ENCODE measurements at regions not wholly inside any gene's neighbourhood (a gene's known extent, or its start where the extent isn't known, plus 50 kb on each side); places are given as distances from the start of the nearest gene placed in this dataset.

DNA sequence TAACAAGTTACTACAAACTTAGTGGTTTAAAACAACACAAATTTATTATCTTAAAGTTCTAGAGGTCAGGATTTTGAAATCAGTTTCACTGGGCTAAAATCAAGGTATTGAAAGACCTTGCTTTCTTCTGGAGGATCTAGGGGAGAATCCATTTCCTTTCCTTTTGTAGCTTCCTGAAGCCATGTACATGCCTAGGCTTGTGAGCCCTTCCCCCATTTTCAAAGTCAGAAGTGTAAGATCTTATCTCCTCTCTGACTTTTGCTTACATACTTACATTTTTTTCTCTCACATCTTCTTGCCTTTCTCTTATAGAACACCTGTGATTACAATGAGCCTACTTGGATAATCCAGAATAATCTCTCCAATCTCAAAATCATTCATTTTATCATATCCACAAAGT is 78.7 kb upstream of the MBOAT2 start:
- DNase-seq (ENCODE audit: low spot score) (no peak), FAIRE-seq (no peak)

GRCh38 chr2:9081750-9082149 is 78.3 kb upstream of the MBOAT2 start:
- FAIRE-seq (no peak), DNase-seq (ENCODE audit: low spot score) (no peak)

GRCh38 chr2:9078405-9078804 is 74.9 kb upstream of the MBOAT2 start:
- no peak for FAIRE-seq
- DNase-seq (ENCODE audit: low spot score), result no peak

GRCh38 chr2:9077691-9078090 is 74.2 kb upstream of the MBOAT2 start:
- DNase-seq (ENCODE audit: low spot score) (no peak), FAIRE-seq (no peak)

GRCh38 chr2:9076755-9077154 is 73.3 kb upstream of the MBOAT2 start:
- no peak for DNase-seq (ENCODE audit: low spot score)
- FAIRE-seq, result no peak

DNA sequence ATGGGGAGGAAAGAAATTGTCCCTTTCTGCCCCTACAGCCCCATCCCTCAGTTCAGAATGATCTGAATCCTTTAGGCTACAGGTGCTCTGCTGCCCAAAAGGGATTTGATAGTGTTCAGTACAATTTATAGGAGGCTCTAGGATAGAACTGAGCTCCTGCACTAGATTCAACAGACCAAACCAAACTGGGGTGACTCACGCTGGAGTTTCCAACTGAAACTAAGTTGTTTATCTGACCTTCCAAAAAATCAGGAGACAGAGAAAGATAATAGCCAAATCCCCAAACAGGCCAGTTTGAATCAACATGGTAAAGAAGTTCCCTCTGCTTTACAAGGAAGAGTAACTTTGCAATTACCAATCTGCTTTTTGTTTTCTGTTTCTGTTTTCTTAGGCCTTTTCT is 72.7 kb upstream of the MBOAT2 start:
- FAIRE-seq (no peak), DNase-seq (ENCODE audit: low spot score) (no peak)

- FAIRE-seq, result no peak
- no peak for DNase-seq (ENCODE audit: low spot score)
These were observed 71.4 kb upstream of the MBOAT2 start for GRCh38 chr2:9074930-9075329.

- DNase-seq (ENCODE audit: low spot score), result no peak
- no peak for FAIRE-seq
These were observed 68.2 kb upstream of the MBOAT2 start for GRCh38 chr2:9071584-9072124.

DNA sequence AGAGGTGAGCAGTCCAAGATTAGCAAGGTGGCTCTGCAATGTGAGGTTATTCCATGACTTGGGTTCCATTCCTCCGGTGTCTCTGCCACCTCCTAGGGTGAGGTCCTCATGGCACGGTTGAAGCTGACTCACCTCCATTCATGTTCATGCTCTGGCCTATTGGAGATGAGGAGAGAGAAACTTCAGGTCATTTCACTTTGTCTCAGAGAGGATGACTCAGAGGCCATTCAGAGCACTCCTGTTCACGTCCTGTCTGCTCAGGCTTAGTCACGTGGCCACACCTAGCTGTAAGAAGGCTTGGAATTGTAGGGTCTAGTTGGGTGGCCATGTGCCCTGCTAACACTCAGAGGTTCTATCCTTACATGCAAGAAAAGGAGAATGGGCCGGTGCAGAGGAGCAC is 67.5 kb upstream of the MBOAT2 start:
- peak; percentile 90 for DNase-seq (ENCODE audit: low spot score)
- FAIRE-seq, result peak; percentile 48

DNA sequence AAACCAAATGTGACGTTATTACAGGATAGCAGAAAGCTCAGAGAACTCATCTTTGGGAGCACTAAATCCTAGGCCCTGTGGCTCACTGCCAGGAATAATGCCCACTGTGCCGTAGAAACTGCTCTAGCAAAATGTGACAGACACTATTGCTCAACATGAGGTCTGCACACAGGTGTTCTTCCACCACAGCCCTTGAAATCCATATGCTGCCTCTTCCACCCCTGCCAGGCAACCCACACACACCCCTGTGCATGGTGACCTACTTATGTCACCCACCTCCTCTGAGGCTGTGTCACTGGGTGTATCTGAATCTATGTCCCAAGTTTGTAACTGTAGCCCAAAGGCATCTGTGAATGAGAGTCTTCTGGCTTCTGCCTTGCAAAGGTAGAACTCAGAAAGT is 66.1 kb upstream of the MBOAT2 start:
- DNase-seq (ENCODE audit: low spot score) (no peak), FAIRE-seq (no peak)

DNA sequence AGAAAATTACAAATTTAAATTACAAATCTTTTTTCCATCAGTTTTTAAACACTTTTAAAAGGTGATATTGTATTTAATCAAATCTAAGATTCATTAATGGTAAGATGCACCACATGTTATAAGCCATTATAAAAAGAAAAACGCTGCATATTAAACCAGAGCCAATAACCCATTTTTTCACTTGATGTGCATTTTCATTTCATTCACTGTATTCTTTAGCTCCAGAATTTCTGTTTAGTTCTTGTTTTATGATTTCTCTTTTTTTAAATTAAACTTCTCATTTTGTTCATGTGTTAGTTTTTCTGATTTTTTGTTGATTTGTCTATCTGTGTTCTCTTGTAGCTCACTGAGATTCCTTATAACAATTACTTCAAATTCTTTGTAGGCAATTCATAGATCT is 62.4 kb upstream of the MBOAT2 start:
- FAIRE-seq (no peak), DNase-seq (ENCODE audit: low spot score) (no peak)

GRCh38 chr2:9063023-9063606 is 59.6 kb upstream of the MBOAT2 start:
- no peak for FAIRE-seq

DNA sequence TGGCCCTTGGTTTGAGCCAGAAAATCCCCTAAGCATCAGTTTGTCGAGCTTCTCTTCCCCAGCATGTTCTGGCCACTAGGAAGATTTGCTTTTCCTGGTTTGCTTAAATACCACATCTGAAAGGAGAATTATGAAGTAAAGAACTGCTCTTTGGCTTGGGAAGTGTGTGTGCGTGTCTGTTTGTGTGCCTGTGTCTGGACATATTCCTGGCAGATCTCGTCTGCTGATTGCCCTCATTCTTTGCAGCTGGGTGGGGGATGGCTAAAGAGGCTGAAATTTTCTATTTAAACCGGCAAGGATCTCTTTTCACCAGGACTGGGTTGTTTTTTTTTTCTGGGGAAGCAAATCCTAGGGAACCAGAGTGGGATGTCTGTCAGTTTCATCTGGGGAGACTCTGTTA is 57.3 kb upstream of the MBOAT2 start:
- FAIRE-seq (no peak), DNase-seq (ENCODE audit: low spot score) (no peak)

More at GRCh38 chr2:9063023-9063606, 59.6 kb upstream of the MBOAT2 start:
- DNase-seq (ENCODE audit: low spot score), result no peak

DNA sequence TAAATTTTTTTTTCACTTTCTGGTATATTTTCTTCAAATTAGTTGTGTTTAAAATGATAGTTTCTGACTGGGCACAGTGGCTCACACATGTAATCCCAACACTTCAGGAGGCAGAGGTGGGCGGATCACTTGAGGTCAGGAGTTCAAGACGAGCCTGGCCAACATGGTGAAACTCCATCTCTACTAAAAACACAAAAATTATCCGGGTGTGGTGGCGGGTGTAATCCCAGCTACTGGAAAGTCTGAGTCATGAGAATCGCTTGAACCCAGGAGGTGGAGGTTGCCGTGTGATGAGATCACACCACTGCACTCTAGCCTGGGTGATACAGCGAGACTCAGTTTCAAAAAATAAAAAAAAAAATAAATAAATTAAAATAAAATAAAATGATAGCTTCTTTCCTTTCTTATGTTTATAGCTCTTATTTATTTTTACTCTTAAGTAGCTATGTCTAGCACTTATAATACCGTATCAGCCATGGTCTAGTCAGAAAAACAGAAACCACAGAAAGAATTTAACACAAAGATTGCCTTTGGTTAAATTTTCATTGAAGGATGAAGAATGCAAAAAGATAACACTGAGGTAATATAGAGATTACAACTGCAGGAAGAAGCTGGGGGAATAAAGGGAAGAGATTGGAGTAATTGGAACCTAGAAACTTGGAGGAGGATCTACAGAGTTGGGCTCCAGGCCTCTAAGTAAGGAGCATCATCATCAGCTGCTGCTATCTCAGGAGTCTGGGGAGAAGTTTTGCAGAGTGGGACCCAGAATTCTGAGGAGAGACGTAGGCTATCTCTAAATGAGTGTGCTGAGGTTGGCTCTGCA is 54.7 kb upstream of the MBOAT2 start:
- no peak for DNase-seq (ENCODE audit: low spot score)
- no peak for FAIRE-seq

- no peak for FAIRE-seq
- DNase-seq (ENCODE audit: low spot score), result no peak
These were observed 52.0 kb upstream of the MBOAT2 start for GRCh38 chr2:9055471-9055870.

DNA sequence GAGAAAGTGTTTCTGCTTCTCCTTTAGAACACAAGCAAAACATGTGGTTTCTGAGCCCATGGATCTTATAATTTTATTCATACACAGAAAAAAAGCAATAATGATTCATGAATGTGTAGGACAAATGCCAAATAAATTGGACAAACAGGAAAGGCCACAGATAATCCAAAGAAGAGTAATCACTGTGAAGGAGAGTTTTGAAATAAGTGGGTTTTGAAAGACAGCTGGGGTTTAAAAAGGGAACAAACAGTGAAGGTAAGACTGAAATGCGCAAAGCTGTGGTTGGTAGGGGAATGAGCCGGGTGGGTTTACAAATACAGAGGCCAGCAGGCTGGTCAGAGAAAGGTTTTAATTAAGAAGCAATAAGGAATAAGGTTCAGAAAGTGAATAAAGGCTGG is 50.0 kb upstream of the MBOAT2 start:
- no peak for FAIRE-seq

More for the DNA sequence above, 50.0 kb upstream of the MBOAT2 start:
- no peak for DNase-seq (ENCODE audit: low spot score)
